ENCODE measurements at regions not wholly inside any gene's neighbourhood (a gene's known extent, or its start where the extent isn't known, plus 50 kb on each side); places are given as distances from the start of the nearest gene placed in this dataset.
"Not testable (repeated sequence)": the region's sequence is repeated elsewhere in the genome, so short reads cannot be mapped to it uniquely, and the experiment has no call there.

- TF ChIP-seq CTCF, REST, ZNF423, ZNF549, SP2 (tag by site-specific recombination; IDR thresholded peaks at IDR 0.05): not testable (repeated sequence)
- TF ChIP-seq, protein P1, sequence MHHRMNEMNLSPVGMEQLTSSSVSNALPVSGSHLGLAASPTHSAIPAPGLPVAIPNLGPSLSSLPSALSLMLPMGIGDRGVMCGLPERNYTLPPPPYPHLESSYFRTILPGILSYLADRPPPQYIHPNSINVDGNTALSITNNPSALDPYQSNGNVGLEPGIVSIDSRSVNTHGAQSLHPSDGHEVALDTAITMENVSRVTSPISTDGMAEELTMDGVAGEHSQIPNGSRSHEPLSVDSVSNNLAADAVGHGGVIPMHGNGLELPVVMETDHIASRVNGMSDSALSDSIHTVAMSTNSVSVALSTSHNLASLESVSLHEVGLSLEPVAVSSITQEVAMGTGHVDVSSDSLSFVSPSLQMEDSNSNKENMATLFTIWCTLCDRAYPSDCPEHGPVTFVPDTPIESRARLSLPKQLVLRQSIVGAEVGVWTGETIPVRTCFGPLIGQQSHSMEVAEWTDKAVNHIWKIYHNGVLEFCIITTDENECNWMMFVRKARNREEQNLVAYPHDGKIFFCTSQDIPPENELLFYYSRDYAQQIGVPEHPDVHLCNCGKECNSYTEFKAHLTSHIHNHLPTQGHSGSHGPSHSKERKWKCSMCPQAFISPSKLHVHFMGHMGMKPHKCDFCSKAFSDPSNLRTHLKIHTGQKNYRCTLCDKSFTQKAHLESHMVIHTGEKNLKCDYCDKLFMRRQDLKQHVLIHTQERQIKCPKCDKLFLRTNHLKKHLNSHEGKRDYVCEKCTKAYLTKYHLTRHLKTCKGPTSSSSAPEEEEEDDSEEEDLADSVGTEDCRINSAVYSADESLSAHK (tag by site-specific recombination; IDR thresholded peaks at IDR 0.05), result not testable (repeated sequence)
These were observed 172.1 kb upstream of the STK26 start for GRCh38 chrX:131850964-131851363.

Data from HEK293 (cell line).